ENCODE measurements at regions not wholly inside any gene's neighbourhood (a gene's known extent, or its start where the extent isn't known, plus 50 kb on each side); places are given as distances from the start of the nearest gene placed in this dataset.
A peak's percentile ranks its signal among the peaks of the same experiment; 100 is the strongest.

- H3K9me3 ChIP-seq (ENCODE audit: control insufficient read depth, insufficient read depth, low read depth, low read length): no peaks in the 10 kb centered on the region
- H3K27ac ChIP-seq (ENCODE audit: insufficient read depth, low read length): peak overlapping the region; percentile 60
- H3K36me3 ChIP-seq (ENCODE audit: control insufficient read depth, insufficient read depth, low read length): no peaks in the 10 kb centered on the region
- peak overlapping the region; percentile 1 for H3K4me2 ChIP-seq (ENCODE audit: extremely low read depth, insufficient read depth, low read length)
- H3K27me3 ChIP-seq (ENCODE audit: control insufficient read depth, insufficient read depth, low read length): no peaks in the 10 kb centered on the region
- H4K20me1 ChIP-seq (ENCODE audit: control insufficient read depth, extremely low read depth, insufficient read depth, low read length): no peaks in the 10 kb centered on the region
- no peak overlapping the region for H3K4me3 ChIP-seq (replicated peaks in 1 of 4; ENCODE audit: control extremely low read depth in 1 of 4, insufficient read depth in 1 of 4, low read depth in 3 of 4, low read length in 4 of 4)
- H3K9ac ChIP-seq (ENCODE audit: insufficient read depth, low read length): no peak overlapping the region
- H3K4me1 ChIP-seq (ENCODE audit: control insufficient read depth, extremely low read depth, insufficient read depth, low read length): peaks cover 10% of the 10 kb centered on the region
- DNase-seq (ENCODE audit: low read depth in 2 of 2): peak; percentile 89 to 95
- peak overlapping the region; percentile 33 for H2AFZ ChIP-seq (ENCODE audit: low read length)
- TF ChIP-seq EZH2 (IDR thresholded peaks at IDR 0.05; ENCODE audit: low read length, missing control alignments) (no peak), CTCF (conservative IDR thresholded peaks at IDR 0.05 in 1 of 2, IDR thresholded peaks at IDR 0.05 in 1 of 2; ENCODE audit: low read depth in 1 of 2, low read length in 2 of 2) (peak; percentile 11 to 33)
- no peaks in the 10 kb centered on the region for H3K79me2 ChIP-seq (ENCODE audit: control insufficient read depth, insufficient read depth, low read length)
Measured at GRCh38 chr10:110446954-110447608, 50.6 kb upstream of the DUSP5 start.

- H3K27ac ChIP-seq (ENCODE audit: insufficient read depth, low read length): peak overlapping the region; percentile 60
- no peak overlapping the region for H3K9ac ChIP-seq (ENCODE audit: insufficient read depth, low read length)
- no peak for TF ChIP-seq EZH2 (IDR thresholded peaks at IDR 0.05; ENCODE audit: low read length, missing control alignments)
- TF ChIP-seq CTCF (conservative IDR thresholded peaks at IDR 0.05 in 1 of 2, IDR thresholded peaks at IDR 0.05 in 1 of 2; ENCODE audit: low read depth in 1 of 2, low read length in 2 of 2): no peak
- H2AFZ ChIP-seq (ENCODE audit: low read length): no peak overlapping the region
- no peaks in the 10 kb centered on the region for H3K79me2 ChIP-seq (ENCODE audit: control insufficient read depth, insufficient read depth, low read length)
- no peaks in the 10 kb centered on the region for H3K9me3 ChIP-seq (ENCODE audit: control insufficient read depth, insufficient read depth, low read depth, low read length)
- no peaks in the 10 kb centered on the region for H3K36me3 ChIP-seq (ENCODE audit: control insufficient read depth, insufficient read depth, low read length)
- no peak overlapping the region for H3K4me2 ChIP-seq (ENCODE audit: extremely low read depth, insufficient read depth, low read length)
- H3K27me3 ChIP-seq (ENCODE audit: control insufficient read depth, insufficient read depth, low read length): no peaks in the 10 kb centered on the region
- DNase-seq (ENCODE audit: low read depth in 2 of 2): no peak
- peaks cover 10% of the 10 kb centered on the region for H3K4me1 ChIP-seq (ENCODE audit: control insufficient read depth, extremely low read depth, insufficient read depth, low read length)
- no peaks in the 10 kb centered on the region for H4K20me1 ChIP-seq (ENCODE audit: control insufficient read depth, extremely low read depth, insufficient read depth, low read length)
- no peak overlapping the region for H3K4me3 ChIP-seq (replicated peaks in 1 of 4; ENCODE audit: control extremely low read depth in 1 of 4, insufficient read depth in 1 of 4, low read depth in 3 of 4, low read length in 4 of 4)
Measured at GRCh38 chr10:110447886-110448285, 49.8 kb upstream of the DUSP5 start.

All from fibroblast of lung (primary cell).